Stomach (tissue), 8 donors: ENCODE measurements at regions not wholly inside any gene's neighbourhood (a gene's known extent, or its start where the extent isn't known, plus 50 kb on each side); places are given as distances from the start of the nearest gene placed in this dataset.

Experiments
- DNase-seq, 2 donors: peaks; one replicate each; pipeline versions ENCODE4 v3.0.0 to v3.0.0-alpha.2; 2013 to 2019
- H3K27ac ChIP-seq, 5 donors: fragments of 200-600 bp in 4 of 5; sonication (generic) in 4 of 5; one replicate each; pipeline ENCODE4 v1.5.1; 2013 to 2019; ENCODE audit warnings: mild to moderate bottlenecking in 1 of 5, moderate library complexity in 1 of 5
- H3K27me3 ChIP-seq, 3 donors: fragments of 200-600 bp; sonication (generic); one replicate each; pipeline ENCODE4 v1.5.1; 2017 to 2019; ENCODE audit warnings: mixed run types in 1 of 3
- H3K36me3 ChIP-seq, 4 donors: fragments of 200-600 bp; sonication (generic); 1 replicate in 3 of 4; 2 replicates in 1 of 4; pipeline ENCODE4 v1.5.1; 2016 to 2019
- H3K4me1 ChIP-seq, 4 donors: fragments of 200-600 bp; sonication (generic); one replicate each; pipeline ENCODE4 v1.5.1; 2016 to 2019
- H3K4me3 ChIP-seq, 4 donors: fragments of 200-600 bp; sonication (generic) in 3 of 4; one replicate each; pipeline ENCODE4 v1.5.1; 2016 to 2019; ENCODE audit warnings: mild to moderate bottlenecking in 1 of 4
- H3K9me3 ChIP-seq, 4 donors: fragments of 200-600 bp; sonication (generic); one replicate each; pipeline ENCODE4 v1.5.1; 2016 to 2019
- EP300 ChIP-seq: sonication (generic); formaldehyde crosslinking; IDR thresholded peaks from one replicate; pipeline ENCODE4 v1.6.1; 2017; ENCODE audit warnings: antibody characterized with exemption
- POLR2A ChIP-seq, 4 donors: fragments of 450-650 bp; IDR thresholded peaks; one replicate each; pipeline ENCODE4 v1.6.1; 2016; ENCODE audit warnings: antibody characterized with exemption in 4 of 4, control low read depth in 2 of 4, mild to moderate bottlenecking in 1 of 4, moderate library complexity in 1 of 4
- POLR2AphosphoS5 ChIP-seq, 3 donors: sonication (generic); formaldehyde crosslinking; IDR thresholded peaks; one replicate each; pipeline ENCODE4 v1.6.1; 2016; ENCODE audit warnings: antibody characterized with exemption in 3 of 3
- WGBS, 5 donors: extraction: QIAGEN DNeasy Blood & Tissue Kit in 3 of 5; methylation state at CpG; one replicate each; pipeline versions ENCODE4 v1.1.5 to v1.1.7; 2013 to 2018; 5-methylcytosine and 5-hydroxymethylcytosine counted together
- intact Hi-C: fragments of 100-400 bp; cut with DNase I; formaldehyde crosslinking; loops from one replicate; pipeline ENCODE4 v1.15.1; 2023; ENCODE audit warnings: low total_unique reads
- TF ChIP-seq, protein P1 (sequence below), 7 experiments: fragments of 450-650 bp in 4 of 7; fragments of 200-600 bp in 3 of 7; sonication (generic) in 3 of 7; IDR thresholded peaks; one replicate each; pipeline ENCODE4 v1.5.1; 2016 to 2019; ENCODE audit warnings: antibody characterized with exemption in 7 of 7, control low read depth in 2 of 7, mild to moderate bottlenecking in 1 of 7
- donor health status: healthy with polysubstance abuse.
- donor health status: Bipolar disorder and iron deficiency.
- donor health status: healthy.

DNA sequence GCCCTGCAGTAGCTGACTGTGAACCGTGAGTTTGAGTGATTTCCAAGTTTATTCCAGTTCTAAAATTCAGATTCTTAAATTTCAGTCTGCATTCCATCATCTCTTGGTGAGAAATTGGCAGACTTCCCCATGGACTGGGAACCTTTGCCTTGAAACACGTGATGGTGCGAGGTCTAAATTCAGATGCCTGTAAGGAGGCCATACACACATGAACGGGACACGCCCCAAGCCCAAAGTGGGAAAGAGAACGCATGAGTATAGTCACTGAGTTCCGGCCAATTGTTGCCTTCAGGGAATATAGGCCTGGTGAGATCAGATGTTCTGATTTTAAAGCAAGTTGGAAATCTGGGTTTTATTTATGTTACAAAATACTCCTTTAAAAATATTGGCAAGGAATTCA, 1084.4 kb upstream of the WWC1 start:
- DNase-seq: peak in 1 of 2 donors; percentile 68

DNA sequence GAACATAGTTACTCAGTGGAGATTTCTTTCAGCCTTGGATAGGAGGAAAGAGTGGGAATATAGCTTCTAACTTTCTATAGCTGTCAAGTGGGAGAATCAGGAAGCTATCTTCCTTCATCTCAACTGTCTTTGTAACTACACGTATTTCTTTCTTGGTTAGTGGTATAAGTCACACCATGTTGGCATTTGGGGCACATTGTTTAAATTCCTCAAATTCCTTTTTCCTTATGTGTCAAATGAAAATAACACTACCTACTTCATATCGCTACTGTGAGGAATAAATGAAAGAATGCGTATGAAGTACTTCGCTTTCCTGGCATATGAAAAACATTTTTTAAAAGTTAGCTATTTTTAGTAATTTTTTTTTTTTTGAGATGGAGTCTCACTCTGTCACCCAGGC, 1082.5 kb upstream of the WWC1 start:
- 80 to 86% (median 82%) methylated on average over 4 of the region's 4 CpGs for WGBS, 5 donors
- Histone ChIP-seq H3K27me3 (no peaks in the 10 kb centered on the region), H3K4me1 (no peaks in the 10 kb centered on the region), H3K27ac (no peak overlapping the region), H3K9me3 (no peaks in the 10 kb centered on the region), H3K36me3 (no peaks in the 10 kb centered on the region), H3K4me3 (no peak overlapping the region)
- intact Hi-C loops: no loop called here
- TF ChIP-seq, protein P1, sequence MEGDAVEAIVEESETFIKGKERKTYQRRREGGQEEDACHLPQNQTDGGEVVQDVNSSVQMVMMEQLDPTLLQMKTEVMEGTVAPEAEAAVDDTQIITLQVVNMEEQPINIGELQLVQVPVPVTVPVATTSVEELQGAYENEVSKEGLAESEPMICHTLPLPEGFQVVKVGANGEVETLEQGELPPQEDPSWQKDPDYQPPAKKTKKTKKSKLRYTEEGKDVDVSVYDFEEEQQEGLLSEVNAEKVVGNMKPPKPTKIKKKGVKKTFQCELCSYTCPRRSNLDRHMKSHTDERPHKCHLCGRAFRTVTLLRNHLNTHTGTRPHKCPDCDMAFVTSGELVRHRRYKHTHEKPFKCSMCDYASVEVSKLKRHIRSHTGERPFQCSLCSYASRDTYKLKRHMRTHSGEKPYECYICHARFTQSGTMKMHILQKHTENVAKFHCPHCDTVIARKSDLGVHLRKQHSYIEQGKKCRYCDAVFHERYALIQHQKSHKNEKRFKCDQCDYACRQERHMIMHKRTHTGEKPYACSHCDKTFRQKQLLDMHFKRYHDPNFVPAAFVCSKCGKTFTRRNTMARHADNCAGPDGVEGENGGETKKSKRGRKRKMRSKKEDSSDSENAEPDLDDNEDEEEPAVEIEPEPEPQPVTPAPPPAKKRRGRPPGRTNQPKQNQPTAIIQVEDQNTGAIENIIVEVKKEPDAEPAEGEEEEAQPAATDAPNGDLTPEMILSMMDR (IDR thresholded peaks at IDR 0.05): no peak
- TF ChIP-seq POLR2A (IDR thresholded peaks at IDR 0.05) (no peak), POLR2AphosphoS5 (IDR thresholded peaks at IDR 0.05) (no peak), EP300 (no peak)
- DNase-seq: no peak

More for the DNA sequence above, 1084.4 kb upstream of the WWC1 start:
- TF ChIP-seq POLR2A (IDR thresholded peaks at IDR 0.05): no peak
- no peak for TF ChIP-seq EP300
- TF ChIP-seq, protein P1 (IDR thresholded peaks at IDR 0.05): no peak
- no peak for TF ChIP-seq POLR2AphosphoS5 (IDR thresholded peaks at IDR 0.05)
- Histone ChIP-seq H3K4me3 (no peak overlapping the region), H3K27me3 (no peaks in the 10 kb centered on the region), H3K4me1 (no peaks in the 10 kb centered on the region), H3K27ac (no peak overlapping the region), H3K9me3 (no peaks in the 10 kb centered on the region), H3K36me3 (no peaks in the 10 kb centered on the region)
- intact Hi-C loops: no loop called here
- WGBS, 5 donors: 56 to 86% (median 76%) methylated on average over 7 of the region's 7 CpGs

DNA sequence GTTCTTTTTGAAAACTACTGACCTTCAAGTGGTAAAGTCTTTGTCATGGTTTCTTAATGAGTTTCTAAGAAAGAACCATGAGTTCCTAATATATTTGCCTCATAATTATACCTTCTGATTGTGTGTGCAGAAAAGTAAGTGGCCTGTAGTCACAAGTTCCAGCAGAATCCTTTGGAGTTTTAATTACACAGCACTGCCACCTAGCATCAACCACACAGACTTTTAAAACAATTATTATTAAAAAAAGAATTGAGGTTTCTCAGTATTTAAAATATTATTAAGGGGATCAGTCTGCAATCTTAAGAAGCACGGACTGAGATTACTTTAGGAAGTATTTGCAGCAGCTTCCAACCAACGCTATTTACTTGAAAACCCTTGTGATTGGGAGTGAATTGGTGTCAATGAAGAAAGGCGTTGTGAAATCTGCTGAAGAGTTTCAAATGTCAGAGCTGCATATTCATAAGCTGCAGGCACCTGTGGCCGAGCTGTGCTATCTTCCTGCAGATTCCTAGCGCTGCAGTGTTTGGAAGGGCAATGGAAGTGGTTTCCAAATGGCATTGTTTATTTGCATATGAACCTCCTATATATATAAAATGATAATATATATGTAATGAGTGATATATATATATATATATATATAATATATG, 1074.2 kb upstream of the WWC1 start:
- H3K4me1 ChIP-seq: no peaks in the 10 kb centered on the region
- no peak overlapping the region for H3K4me3 ChIP-seq
- no peaks in the 10 kb centered on the region for H3K27me3 ChIP-seq
- peak in 1 of 2 donors; percentile 41 for DNase-seq
- peaks cover 0 to 3% (median 0%) of the 10 kb centered on the region in 4 donors for H3K9me3 ChIP-seq
- no peak overlapping the region for H3K27ac ChIP-seq
- intact Hi-C loops: no loop called here
- TF ChIP-seq POLR2A (IDR thresholded peaks at IDR 0.05) (no peak), POLR2AphosphoS5 (IDR thresholded peaks at IDR 0.05) (no peak), EP300 (no peak)
- TF ChIP-seq, protein P1 (IDR thresholded peaks at IDR 0.05): no peak
- WGBS, 5 donors: 16 to 36% (median 26%) methylated on average over 5 of the region's 5 CpGs
- no peaks in the 10 kb centered on the region for H3K36me3 ChIP-seq

- Histone ChIP-seq H3K4me1 (no peaks in the 10 kb centered on the region), H3K27ac (no peak overlapping the region), H3K27me3 (no peaks in the 10 kb centered on the region), H3K36me3 (no peaks in the 10 kb centered on the region), H3K4me3 (no peak overlapping the region), H3K9me3 (peaks cover 0 to 3% (median 0%) of the 10 kb centered on the region in 4 donors)
- intact Hi-C loops: no loop called here
- no peak for TF ChIP-seq POLR2AphosphoS5 (IDR thresholded peaks at IDR 0.05)
- TF ChIP-seq POLR2A (IDR thresholded peaks at IDR 0.05): no peak
- no peak for TF ChIP-seq EP300
- TF ChIP-seq, protein P1 (IDR thresholded peaks at IDR 0.05): no peak
- no peak for DNase-seq
- WGBS, 5 donors: 7 to 38% (median 27%) methylated on average over 1 of the region's 1 CpG
These were observed 1072.1 kb upstream of the WWC1 start for GRCh38 chr5:167219298-167219697.
